Right ventricle myocardium superior (tissue), 1 donor: ENCODE measurements at regions not wholly inside any gene's neighbourhood (a gene's known extent, or its start where the extent isn't known, plus 50 kb on each side); places are given as distances from the start of the nearest gene placed in this dataset.
"Not testable (repeated sequence)": the region's sequence is repeated elsewhere in the genome, so short reads cannot be mapped to it uniquely, and the experiment has no call there.

Source experiments
- ATAC-seq: fragments of 200-7000 bp; cut with Tn5 transposase; one replicate; pipeline ENCODE4 v1.9.1; 2020; ENCODE audit warnings: mild to moderate bottlenecking; ENCODE audit not compliant: poor library complexity
- DNase-seq: peaks from one replicate; pipeline ENCODE4 v3.0.0-alpha.2; 2020
- intact Hi-C: fragments of 100-400 bp; cut with DNase I; formaldehyde crosslinking; loops from one replicate; pipeline ENCODE4 v1.11.2; 2022
- donor health status: DM: no; HTN: yes; CAD: no; lungs with severe emphysema.

DNA sequence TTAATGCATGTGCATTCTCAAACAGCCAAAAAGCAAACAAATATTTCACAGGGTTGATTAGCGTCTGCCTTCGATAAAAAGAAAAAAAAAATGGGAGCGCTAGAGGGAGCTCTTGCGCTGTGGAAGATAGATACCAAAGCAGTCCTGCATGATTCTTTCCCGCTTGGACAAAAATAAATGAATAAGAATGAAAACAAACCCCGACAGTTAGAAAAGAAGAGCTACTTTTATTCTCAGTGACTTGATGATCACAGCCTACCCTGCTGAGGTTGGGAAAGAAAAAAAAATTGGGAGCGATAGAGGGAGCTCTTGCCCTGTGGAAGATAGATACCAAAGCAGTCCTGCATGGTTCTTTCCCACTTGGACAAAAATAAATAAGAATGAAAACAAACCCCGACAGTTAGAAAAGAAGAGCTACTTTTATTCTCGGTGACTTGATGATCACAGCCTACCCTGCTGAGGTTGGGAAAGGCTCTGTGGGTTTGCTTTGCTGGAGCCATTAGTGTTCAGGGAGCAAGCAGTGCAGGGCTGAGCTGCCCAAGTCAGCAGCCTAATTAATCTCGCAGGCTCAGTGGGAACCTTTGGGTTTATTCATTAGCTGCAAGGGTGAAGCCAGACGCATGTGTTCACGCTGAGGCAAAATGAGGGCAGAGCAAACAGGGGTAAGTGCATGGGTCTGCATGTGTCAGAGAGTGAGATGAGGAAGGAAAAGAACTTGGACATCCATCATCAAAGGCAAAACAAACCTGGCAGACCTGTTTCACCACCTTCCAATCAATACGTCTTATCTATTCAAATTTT, 249.3 kb upstream of the PRKX start:
- intact Hi-C loops = no loop called here
- DNase-seq (no peak), ATAC-seq (no peak)

DNA sequence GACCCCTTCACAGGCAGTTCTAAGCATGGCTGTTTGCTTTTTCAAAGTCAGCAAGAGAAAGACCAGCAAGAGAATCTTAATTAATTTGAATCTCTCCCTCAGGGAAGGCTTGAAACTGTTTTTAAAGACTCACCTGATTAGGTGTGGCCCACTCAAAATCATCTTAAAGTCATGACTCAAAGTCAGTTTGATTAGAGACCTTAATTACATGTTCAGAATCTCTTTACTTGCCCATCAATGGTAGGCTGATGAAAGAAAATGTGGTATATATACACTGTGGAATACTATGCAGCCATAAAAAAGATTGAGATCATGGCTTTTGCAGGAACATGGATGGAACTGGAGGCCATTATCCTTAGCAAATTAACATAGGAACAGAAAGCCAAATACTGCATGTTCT, 247.5 kb upstream of the PRKX start:
- no peak for DNase-seq
- intact Hi-C loops = no loop called here
- no peak for ATAC-seq

DNA sequence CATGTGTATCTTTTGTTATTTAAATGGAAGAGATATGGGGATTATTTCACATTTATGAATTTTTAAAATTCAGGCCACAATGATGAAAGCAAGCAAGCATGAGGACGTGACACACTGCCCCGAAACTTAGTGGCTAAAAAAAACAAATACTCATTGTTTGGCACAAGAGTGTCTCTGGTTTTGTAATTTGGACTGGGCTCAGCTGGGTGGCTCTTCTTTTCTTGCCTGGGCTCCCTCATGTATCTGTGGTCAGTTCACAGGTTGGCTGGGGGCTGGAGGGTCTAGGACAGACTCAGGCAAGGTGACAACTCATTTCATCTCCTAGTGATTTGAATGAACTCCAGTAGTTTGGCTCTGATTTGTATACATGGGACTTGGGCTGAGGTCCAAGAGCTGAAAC, 238.4 kb upstream of the PRKX start:
- no peak for ATAC-seq
- DNase-seq = no peak
- intact Hi-C loops = no loop called here

DNA sequence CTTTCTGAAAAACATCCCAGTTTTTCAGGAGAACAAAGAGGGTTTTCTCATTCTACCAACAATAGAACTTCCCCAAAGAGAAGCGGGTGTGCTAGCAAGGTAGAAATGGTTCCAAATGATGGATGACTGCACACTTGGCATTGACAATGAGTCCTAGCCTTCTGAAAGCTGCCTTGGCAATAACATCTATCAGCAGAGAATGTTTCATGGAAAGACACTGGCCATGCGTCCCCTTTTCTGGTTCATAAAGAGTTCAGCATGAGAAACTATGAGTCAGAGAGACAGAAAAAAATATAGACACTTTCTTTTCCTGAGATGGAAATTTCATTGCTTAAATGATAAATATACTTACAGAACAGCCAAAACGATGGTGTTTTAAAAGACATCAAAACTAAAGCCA, 236.9 kb upstream of the PRKX start:
- ATAC-seq (no peak), DNase-seq (no peak)
- intact Hi-C loops = no loop called here

DNA sequence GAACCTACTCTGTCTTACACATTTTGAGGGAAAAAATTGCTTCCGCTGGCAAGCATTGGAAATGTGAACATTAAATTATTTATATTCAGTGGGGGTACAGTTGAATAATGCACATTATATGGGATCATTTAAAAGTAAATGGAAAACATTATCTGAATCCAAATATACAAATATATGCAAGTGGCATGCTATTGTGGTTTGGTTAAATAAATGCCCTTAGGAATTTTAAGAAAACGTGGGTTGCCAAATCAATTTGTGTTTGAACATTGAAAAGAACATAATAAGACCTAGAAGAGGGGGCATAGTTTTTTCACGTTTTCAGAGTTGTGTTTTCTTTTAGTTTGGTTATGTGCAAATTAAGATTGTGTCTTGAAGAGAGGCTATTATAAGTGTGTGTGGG, 230.5 kb upstream of the PRKX start:
- no peak for DNase-seq
- no peak for ATAC-seq
- intact Hi-C loops = no loop called here

DNA sequence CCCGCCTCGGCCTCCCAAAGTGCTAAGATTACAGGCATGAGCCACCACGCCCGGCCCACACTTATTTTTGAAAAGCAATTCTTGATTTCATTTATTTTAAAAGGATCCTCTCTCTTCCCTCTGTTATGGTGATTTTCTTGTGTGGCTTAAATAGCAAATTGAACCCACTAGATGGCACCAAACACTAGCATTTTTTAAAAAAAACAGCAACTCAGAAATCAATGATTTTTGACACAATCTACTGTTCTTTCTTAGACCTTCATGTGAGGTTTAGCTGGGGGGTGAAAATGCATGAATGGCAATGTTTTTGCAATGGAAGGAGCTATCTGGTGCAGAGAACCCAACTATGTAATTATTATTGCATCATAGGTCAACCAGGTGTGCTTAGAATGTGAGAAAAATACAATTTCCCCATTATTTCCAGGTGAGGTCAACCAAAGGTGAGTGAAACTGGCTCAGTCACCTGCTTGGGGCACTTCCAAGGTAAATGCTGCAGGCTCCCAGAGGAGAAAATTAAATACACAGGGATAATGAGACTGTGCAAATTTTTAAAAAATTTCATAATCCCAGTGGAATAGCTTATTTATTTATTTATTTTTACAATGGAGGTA, 226.7 kb upstream of the PRKX start:
- DNase-seq (no peak), ATAC-seq (no peak)
- intact Hi-C loops = no loop called here

DNA sequence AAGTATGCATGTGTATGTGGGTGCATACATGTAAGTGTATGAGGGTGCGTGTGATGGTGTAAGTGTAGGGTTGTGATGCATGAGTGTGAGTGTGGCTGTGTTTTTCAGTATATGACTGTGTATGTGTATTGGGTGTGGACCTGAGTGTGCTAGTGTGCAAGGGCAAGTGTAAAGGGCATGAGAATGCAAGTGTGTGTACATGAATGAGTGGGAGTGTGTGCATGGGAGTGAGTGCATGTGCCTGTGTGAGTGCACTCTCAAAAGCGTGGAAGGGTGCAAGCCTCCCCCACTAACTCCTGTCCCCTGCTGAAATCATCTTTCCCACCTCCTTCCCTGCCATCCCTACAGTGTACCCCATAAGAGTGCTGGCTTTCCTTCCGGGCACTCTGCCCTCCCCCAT, 225.1 kb upstream of the PRKX start:
- ATAC-seq (no peak), DNase-seq (no peak)
- intact Hi-C loops = no loop called here

DNA sequence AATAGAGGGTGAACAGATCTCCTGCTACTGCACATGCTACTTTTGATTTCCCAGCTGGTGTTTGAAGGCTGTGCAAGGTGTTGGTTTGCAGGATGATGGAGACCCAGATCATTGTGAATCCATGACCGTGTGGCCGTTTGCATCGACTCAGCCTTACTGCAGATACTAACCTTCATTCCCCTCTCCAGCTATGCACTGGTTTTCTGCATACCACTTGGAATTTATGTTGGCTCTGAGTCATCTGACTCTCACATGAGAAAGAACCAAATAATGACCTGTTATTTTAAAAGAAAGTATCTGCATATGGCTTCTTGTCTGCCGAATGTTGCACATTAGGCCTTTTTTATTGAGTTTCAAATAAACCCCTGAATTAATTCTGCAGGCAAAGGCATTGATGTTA, 221.7 kb upstream of the PRKX start:
- DNase-seq, ATAC-seq, intact Hi-C loops: not testable (repeated sequence)

DNA sequence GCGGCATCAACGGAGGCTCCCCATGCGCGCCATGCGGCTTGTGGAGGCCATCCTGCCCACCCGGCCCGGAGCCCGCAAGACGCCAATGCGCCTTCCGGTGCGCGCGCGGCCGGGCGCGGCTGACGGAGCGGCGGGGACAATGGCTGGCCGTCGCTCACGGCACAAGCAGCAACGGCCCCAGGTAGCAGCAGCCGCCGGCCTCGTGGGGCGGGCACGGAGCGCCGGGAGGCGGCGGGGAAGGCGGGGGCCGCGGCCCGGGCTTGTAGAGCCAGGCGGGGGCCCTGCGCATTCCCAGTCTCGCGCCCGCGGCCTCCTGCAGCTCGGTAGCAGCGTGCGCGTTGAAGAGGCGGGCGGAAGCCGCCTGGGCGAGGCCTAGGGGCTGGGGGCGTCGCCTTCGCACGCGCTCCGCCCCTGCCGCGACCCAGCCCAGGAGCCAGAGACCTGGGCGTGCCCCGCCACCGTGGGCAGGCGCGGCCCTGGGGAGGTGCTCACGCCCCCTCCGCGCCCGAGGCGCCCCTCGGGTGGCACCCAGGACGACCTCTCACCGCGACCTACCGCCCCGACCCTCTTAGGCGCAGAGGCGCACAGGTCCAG, 207.1 kb upstream of the PRKX start:
- peak; percentile 68 for ATAC-seq
- DNase-seq, intact Hi-C loops: not testable (repeated sequence)

DNA sequence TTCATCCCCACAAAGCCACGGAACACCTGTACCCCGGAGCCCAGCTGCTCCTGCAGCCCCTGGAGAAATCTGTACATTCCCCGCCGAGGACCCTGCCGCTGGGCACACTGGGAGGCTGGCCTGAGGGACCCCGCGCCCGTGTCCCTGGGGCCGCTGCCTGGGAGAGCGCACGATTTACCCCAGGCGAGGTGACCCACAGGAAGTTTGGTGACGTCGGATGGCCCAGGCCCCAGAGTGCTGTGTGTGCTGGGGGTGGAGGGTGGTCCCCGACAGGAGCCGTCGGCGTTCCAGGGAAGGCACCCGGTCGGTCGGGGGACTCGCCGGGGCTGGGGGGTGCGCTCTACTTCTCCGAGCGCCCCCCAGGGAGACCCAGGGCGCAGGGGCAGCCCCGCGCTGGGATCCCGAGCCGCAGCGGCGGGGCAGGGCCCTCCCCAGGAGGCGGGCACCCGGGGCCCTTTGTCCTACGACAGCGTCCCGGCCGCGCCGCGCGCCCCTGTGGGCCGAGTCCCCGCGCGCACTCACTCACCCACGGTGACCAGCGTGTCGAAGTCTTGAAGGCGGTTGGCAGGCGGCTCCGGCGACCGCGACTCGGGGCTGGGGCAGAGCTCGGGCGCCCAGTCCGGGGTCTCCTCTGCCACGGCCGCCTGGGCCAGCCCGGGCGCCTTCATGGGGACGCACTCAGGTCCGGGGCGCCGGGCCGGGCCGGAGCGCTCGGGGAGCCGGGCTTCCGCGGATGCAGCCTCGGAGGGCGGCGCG, 206.4 kb upstream of the PRKX start:
- ATAC-seq, intact Hi-C loops, DNase-seq: not testable (repeated sequence)

DNA sequence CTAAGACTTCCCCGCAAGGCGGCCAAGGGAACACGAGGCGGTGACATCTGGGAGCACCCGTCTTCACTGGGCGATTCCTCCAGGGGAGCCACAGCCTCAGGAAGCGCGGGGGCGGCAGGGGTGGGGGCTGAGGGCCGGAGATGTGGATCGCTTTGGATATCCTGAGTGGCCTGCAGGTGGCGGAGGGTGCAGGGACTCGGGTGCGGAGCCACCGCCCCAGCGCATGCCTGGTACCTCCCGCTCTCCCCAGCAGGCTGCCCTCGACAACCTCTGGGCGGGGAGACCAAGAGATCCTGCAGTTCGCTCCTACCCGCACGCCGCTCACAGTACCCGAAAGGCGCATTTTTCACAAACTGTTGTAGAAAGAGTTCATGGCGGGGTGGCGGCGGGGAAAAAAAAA, 201.4 kb upstream of the PRKX start:
- ATAC-seq, intact Hi-C loops, DNase-seq: not testable (repeated sequence)

DNA sequence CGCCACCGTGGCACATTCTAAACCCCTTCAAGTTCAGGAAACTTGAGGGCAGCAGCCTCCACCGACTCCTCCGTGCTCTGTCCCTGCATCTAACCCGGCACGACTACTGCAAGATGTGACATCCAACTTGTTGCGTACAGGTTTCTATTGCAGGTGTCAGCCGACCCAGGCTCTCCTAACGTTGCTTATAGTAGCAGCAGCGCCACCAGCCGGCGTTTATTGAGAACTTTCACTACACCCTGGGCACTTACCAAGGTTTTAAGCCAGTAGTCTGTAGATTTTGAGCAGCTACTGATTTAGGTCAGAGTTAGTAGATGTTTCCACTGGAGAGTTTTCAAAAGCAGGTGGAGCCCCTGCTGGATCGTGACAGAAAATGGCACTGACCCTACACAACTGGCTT, 200.6 kb upstream of the PRKX start:
- not testable (repeated sequence) for ATAC-seq

DNA sequence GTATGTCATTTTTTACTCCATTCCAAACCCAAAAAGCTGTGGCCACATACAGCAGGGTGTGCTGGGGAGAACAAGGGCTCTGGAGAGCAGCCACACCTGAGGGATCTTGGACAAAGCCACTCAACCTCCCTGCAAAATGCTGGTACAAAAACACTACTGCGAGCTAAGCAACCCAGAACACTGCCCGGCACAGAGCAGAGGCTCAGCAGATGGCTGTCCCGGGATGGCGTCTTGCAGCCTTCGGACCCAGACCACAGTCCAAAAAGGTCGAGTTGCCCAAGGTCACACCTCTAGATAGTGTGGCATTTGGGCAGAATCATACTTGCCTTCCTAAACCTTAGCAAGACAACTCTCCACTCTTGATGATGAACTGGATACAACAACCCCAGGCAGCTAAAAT, 197.6 kb upstream of the PRKX start:
- DNase-seq, ATAC-seq, intact Hi-C loops: not testable (repeated sequence)

More for the DNA sequence above, 200.6 kb upstream of the PRKX start:
- DNase-seq, intact Hi-C loops: not testable (repeated sequence)

DNA sequence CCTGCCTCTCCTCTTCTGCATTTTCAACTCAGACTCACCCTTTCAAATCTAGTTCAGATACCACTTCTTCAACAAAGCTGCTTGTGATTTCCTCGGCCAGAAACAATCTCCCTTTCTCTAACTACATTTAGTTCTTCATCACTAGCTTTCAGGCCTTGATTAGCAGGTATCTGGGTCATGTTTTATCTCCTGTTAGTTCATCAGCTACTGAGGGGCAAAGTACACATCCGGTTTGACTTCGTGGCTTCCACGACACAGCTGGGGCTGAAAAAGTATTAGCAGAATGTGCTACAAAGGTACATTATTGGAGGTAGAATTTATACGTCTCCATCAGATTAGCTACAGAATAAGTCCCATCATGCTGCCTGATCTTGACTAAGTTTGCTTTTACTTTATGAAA, 197.2 kb upstream of the PRKX start:
- intact Hi-C loops, DNase-seq, ATAC-seq: not testable (repeated sequence)

DNA sequence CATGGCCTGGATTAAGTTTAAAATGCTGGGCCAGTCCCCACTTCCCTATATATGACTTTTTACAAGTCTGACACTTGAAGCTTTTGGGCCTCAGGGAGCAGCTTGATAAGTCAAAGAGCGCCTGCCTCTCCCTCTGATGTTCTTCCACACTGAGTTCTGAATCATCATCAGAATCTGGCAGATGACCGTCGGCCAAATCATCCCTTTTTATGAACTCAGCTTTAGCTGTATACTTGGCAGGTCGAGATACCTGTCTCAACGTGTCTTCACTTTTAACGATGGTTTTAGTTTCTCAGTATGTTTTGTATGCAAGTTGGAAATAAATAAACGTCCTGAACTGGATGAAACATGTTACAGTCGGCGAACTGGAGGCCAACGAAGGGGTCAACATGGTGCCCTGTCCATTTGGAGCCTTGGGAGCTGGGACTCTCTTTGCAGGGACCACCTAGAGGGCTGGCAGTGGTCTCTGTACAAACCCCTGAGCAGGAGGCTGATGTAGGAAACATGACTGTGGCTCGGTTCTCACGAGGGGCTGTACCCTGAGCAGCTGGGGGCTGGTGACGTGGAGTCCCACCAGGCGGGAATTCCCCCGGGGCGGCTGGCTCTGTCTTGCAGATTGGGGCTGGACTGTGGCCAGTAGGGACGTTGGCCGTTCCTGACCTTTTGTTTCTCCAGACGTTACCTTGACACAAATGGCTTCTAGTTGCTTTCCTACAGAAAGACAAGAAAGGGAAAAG, 192.2 kb upstream of the PRKX start:
- intact Hi-C loops, ATAC-seq, DNase-seq: not testable (repeated sequence)

DNA sequence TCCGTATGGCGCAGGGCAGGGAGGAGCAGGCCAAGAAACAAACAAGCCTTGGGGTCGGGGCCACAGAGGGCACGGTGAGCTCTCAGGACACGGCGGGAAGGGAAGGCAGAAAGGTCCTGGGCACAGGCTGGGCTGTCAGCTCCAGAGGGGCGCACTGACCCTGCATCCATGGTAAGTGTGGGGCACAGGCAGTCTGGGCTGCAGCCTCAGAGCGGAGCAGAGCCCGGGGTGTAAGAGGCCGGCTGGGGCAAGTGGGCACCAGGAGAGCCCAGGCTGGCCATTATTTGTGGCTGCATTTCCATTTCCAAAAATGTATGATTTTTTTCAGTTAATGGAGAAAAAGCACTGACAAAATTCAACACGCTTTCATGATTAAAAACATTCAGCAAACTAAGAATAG, 188.8 kb upstream of the PRKX start:
- ATAC-seq, DNase-seq: not testable (repeated sequence)

DNA sequence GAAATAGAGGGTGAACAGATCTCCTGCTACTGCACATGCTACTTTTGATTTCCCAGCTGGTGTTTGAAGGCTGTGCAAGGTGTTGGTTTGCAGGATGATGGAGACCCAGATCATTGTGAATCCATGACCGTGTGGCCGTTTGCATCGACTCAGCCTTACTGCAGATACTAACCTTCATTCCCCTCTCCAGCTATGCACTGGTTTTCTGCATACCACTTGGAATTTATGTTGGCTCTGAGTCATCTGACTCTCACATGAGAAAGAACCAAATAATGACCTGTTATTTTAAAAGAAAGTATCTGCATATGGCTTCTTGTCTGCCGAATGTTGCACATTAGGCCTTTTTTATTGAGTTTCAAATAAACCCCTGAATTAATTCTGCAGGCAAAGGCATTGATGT, 183.3 kb upstream of the PRKX start:
- not testable (repeated sequence) for ATAC-seq

More for the DNA sequence above, 188.8 kb upstream of the PRKX start:
- intact Hi-C loops = not testable (repeated sequence)

DNA sequence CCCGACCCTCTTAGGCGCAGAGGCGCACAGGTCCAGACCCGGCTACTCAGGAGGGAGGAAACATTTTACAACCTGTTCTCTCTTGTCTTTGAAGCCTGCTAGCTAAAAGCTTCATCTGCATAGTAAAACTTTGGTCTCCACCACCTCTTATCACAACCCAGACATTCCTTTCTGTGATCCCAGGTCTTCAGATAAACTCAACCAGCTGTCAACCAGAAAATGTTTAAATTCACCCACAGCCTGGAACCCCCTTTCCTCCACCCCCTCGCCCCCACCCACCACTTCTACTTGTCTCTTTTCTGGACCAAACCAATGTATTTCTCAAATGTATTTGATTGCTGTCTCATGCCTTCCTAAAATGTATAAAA, 169.1 kb upstream of the PRKX start:
- ATAC-seq, DNase-seq, intact Hi-C loops: not testable (repeated sequence)

More for the DNA sequence above, 183.3 kb upstream of the PRKX start:
- DNase-seq, intact Hi-C loops: not testable (repeated sequence)
